HEK293 (cell line): ENCODE measurements at regions not wholly inside any gene's neighbourhood (a gene's known extent, or its start where the extent isn't known, plus 50 kb on each side); places are given as distances from the start of the nearest gene placed in this dataset.

Source experiments
- CTCF ChIA-PET: fragments of 350-600 bp; formaldehyde crosslinking; extraction: SDS; loops from one replicate; lab custom pipeline; 2021; ENCODE audit warnings: antibody characterized with exemption; lab: Yijun Ruan, JAX
- POLR2A ChIA-PET: fragments of 300-600 bp; formaldehyde crosslinking; extraction: SDS; loops from one replicate; lab custom pipeline; 2020; ENCODE audit warnings: antibody characterized with exemption, inconsistent platforms; lab: Yijun Ruan, JAX
- H3K27ac ChIP-seq: fragments of 200-500 bp; sonication (Bioruptor generic); 2 replicates; pipeline ENCODE4 v1.5.1; 2014; ENCODE audit warnings: low read depth, low read length, control low read depth, inconsistent platforms; ENCODE audit errors: extremely low read depth
- H3K36me3 ChIP-seq, 2 experiments: fragments of 200-500 bp in 1 of 2; sonication (Bioruptor generic) in 1 of 2; 1 replicate in 1 of 2; 2 replicates in 1 of 2; pipeline ENCODE4 v1.5.1; 2014 to 2017; ENCODE audit warnings: inconsistent platforms in 2 of 2, low read length in 2 of 2; ENCODE audit not compliant: control insufficient read depth in 2 of 2, insufficient read depth in 1 of 2
- H3K4me1 ChIP-seq: fragments of 200-500 bp; sonication (Bioruptor generic); 2 replicates; pipeline ENCODE4 v1.5.1; 2014; ENCODE audit warnings: mild to moderate bottlenecking, low read length, inconsistent platforms; ENCODE audit not compliant: control insufficient read depth, insufficient read depth
- H3K4me3 ChIP-seq: 2 replicates; pipeline ENCODE4 v1.5.1; 2011; ENCODE audit warnings: low read depth, mild to moderate bottlenecking, control low read depth, low read length, moderate library complexity
- H3K9me3 ChIP-seq: fragments of 200-500 bp; sonication (Bioruptor generic); 2 replicates; pipeline ENCODE4 v1.5.1; 2014; ENCODE audit warnings: low read depth, low read length, inconsistent platforms; ENCODE audit not compliant: control insufficient read depth, insufficient read depth
- HIC1 ChIP-seq: fragments of 450-650 bp; formaldehyde crosslinking; IDR thresholded peaks from 2 replicates; pipeline ENCODE4 v1.5.1; 2016; ENCODE audit warnings: missing biosample characterization, missing genetic modification characterization
- IKZF3 ChIP-seq: fragments of 450-650 bp; IDR thresholded peaks from 2 replicates; pipeline ENCODE4 v1.5.0; 2018; ENCODE audit warnings: missing biosample characterization, mild to moderate bottlenecking, missing genetic modification characterization, moderate library complexity
- PBX3 ChIP-seq: sonication (generic); formaldehyde crosslinking; IDR thresholded peaks from 2 replicates; pipeline ENCODE4 v1.8.1; 2022; ENCODE audit warnings: mild to moderate bottlenecking, moderate library complexity, missing genetic modification reagents
- SP7 ChIP-seq: fragments of 450-650 bp; formaldehyde crosslinking; IDR thresholded peaks from 2 replicates; pipeline ENCODE4 v1.5.1; 2016; ENCODE audit warnings: missing biosample characterization, missing genetic modification characterization
- ZBTB11 ChIP-seq: fragments of 450-650 bp; formaldehyde crosslinking; conservative IDR thresholded peaks from 2 replicates; pipeline ENCODE4 v1.5.1; 2016; ENCODE audit warnings: low read depth, missing biosample characterization, missing genetic modification characterization
- ZNF175 ChIP-seq: fragments of 450-650 bp; formaldehyde crosslinking; IDR thresholded peaks from 2 replicates; pipeline ENCODE4 v1.5.1; 2016; ENCODE audit warnings: missing biosample characterization, missing genetic modification characterization
- ZNF202 ChIP-seq: fragments of 450-650 bp; formaldehyde crosslinking; IDR thresholded peaks from 2 replicates; pipeline ENCODE4 v1.5.1; 2016; ENCODE audit warnings: missing biosample characterization, missing genetic modification characterization, borderline replicate concordance
- ZNF214 ChIP-seq: fragments of 450-650 bp; formaldehyde crosslinking; IDR thresholded peaks from 2 replicates; pipeline ENCODE4 v1.5.1; 2017; ENCODE audit warnings: missing biosample characterization, mild to moderate bottlenecking, missing genetic modification characterization, borderline replicate concordance
- ZNF311 ChIP-seq: fragments of 450-650 bp; formaldehyde crosslinking; IDR thresholded peaks from 2 replicates; pipeline ENCODE4 v1.5.1; 2017; ENCODE audit warnings: missing biosample characterization, missing genetic modification characterization, borderline replicate concordance
- ZNF341 ChIP-seq: fragments of 450-650 bp; formaldehyde crosslinking; IDR thresholded peaks from 2 replicates; pipeline ENCODE4; 2016; ENCODE audit warnings: low read depth, missing biosample characterization, missing genetic modification characterization
- ZNF354C ChIP-seq: fragments of 450-650 bp; formaldehyde crosslinking; IDR thresholded peaks from 2 replicates; pipeline ENCODE4 v1.5.1; 2016; ENCODE audit warnings: missing biosample characterization, missing genetic modification characterization, low read depth, borderline replicate concordance
- ZNF488 ChIP-seq: fragments of 450-650 bp; formaldehyde crosslinking; IDR thresholded peaks from 2 replicates; pipeline ENCODE4 v1.5.1; 2016; ENCODE audit warnings: missing biosample characterization, missing genetic modification characterization
- ZNF513 ChIP-seq: fragments of 450-650 bp; IDR thresholded peaks from 2 replicates; pipeline ENCODE4 v1.5.1; 2018; ENCODE audit warnings: missing biosample characterization, missing genetic modification characterization
- ZNF548 ChIP-seq: fragments of 450-650 bp; formaldehyde crosslinking; IDR thresholded peaks from 2 replicates; pipeline ENCODE4 v1.5.1; 2016; ENCODE audit warnings: missing biosample characterization, missing genetic modification characterization
- ZNF560 ChIP-seq: fragments of 450-650 bp; formaldehyde crosslinking; IDR thresholded peaks from 2 replicates; pipeline ENCODE4 v1.5.1; 2017; ENCODE audit warnings: missing biosample characterization, missing genetic modification characterization, borderline replicate concordance
- ZNF626 ChIP-seq: fragments of 450-650 bp; sonication (Bioruptor Pico); formaldehyde crosslinking; IDR thresholded peaks from 2 replicates; pipeline ENCODE4 v1.5.1; 2018; ENCODE audit warnings: missing biosample characterization, missing genetic modification characterization, inconsistent platforms
- ZSCAN4 ChIP-seq: fragments of 450-650 bp; formaldehyde crosslinking; IDR thresholded peaks from 2 replicates; pipeline ENCODE4 v1.5.1; 2017; ENCODE audit warnings: missing biosample characterization, missing genetic modification characterization

- TF ChIP-seq HIC1: no peak
- no peak for TF ChIP-seq SP7 (tag by site-specific recombination)
Observed at GRCh38 chr18:38670486-38670885, 1104.9 kb upstream of the CELF4 start (continued).

- CTCF ChIA-PET: interaction anchor here (0.6 kb wide), 1 partner anchor 181 kb away, joined by 3 read pairs; no protein-coding TSS in a partner anchor
- H3K27ac ChIP-seq: no peak overlapping the region
- TF ChIP-seq ZNF202: no peak
- TF ChIP-seq ZNF214: no peak
- no peak for TF ChIP-seq IKZF3 (tag by site-specific recombination)
- no peak for TF ChIP-seq ZNF175 (tag by site-specific recombination)
- no peak for TF ChIP-seq ZNF354C
- TF ChIP-seq ZNF341: no peak
- TF ChIP-seq ZBTB11: no peak
- no peak for TF ChIP-seq ZNF560 (tag by site-specific recombination)
- TF ChIP-seq ZNF513 (tag by site-specific recombination): no peak
- no peak for TF ChIP-seq PBX3 (CRISPR knock-in tag)
- TF ChIP-seq ZNF548: no peak
Observed at GRCh38 chr18:38664929-38665328, 1099.3 kb upstream of the CELF4 start.

GRCh38 chr18:38663682-38664081 lies 1098.1 kb upstream of the CELF4 start:
- H3K9me3 ChIP-seq: no peaks in the 10 kb centered on the region
- no peak overlapping the region for H3K4me3 ChIP-seq
- H3K36me3 ChIP-seq: no peaks in the 10 kb centered on the region
- H3K4me1 ChIP-seq: no peaks in the 10 kb centered on the region
- ChIA-PET POLR2A (no interaction called here), CTCF (interaction anchor here (0.7 kb wide), 1 partner anchor 201 kb away, joined by 3 read pairs; no protein-coding TSS in a partner anchor)
- no peak overlapping the region for H3K27ac ChIP-seq
- no peak for TF ChIP-seq ZNF626 (tag by site-specific recombination)
- no peak for TF ChIP-seq ZNF311 (tag by site-specific recombination)
- TF ChIP-seq ZNF488 (tag by site-specific recombination): no peak
- no peak for TF ChIP-seq ZSCAN4 (tag by site-specific recombination)

More at GRCh38 chr18:38664929-38665328, 1099.3 kb upstream of the CELF4 start:
- H3K9me3 ChIP-seq: no peaks in the 10 kb centered on the region
- POLR2A ChIA-PET: no interaction called here
- H3K4me3 ChIP-seq: no peak overlapping the region
- H3K4me1 ChIP-seq: no peaks in the 10 kb centered on the region
- H3K36me3 ChIP-seq: no peaks in the 10 kb centered on the region
